BE2C (cell line): ENCODE measurements at regions not wholly inside any gene's neighbourhood (a gene's known extent, or its start where the extent isn't known, plus 50 kb on each side); places are given as distances from the start of the nearest gene placed in this dataset.

Experiments
- DNase-seq: peaks from one replicate; pipeline ENCODE4 v3.0.0-alpha.2; 2020
- H3K27me3 ChIP-seq: fragments of 250-450 bp; sonication (Bioruptor Pico); 2 replicates; pipeline ENCODE4 v1.5.1; 2020; ENCODE audit warnings: mild to moderate bottlenecking
- H3K36me3 ChIP-seq: fragments of 250-450 bp; sonication (Bioruptor Pico); 2 replicates; pipeline ENCODE4 v1.5.1; 2020; ENCODE audit warnings: mild to moderate bottlenecking
- H3K4me1 ChIP-seq: fragments of 250-450 bp; sonication (Bioruptor Pico); 2 replicates; pipeline ENCODE4 v1.5.1; 2020
- H3K4me3 ChIP-seq: 2 replicates; pipeline ENCODE4 v1.5.1; 2011; ENCODE audit warnings: low read depth, low read length
- H3K9me3 ChIP-seq: fragments of 250-450 bp; sonication (Bioruptor Pico); 2 replicates; pipeline ENCODE4 v1.5.1; 2020
- CTCF ChIP-seq: IDR thresholded peaks from 2 replicates; pipeline ENCODE4 v1.5.1; 2012; ENCODE audit warnings: mild to moderate bottlenecking, low read depth, low read length

- DNase-seq, result no peak
These were observed 118.3 kb upstream of the NEDD4L start for GRCh38 chr18:57925706-57926105.

GRCh38 chr18:57923611-57924010 is 120.4 kb upstream of the NEDD4L start:
- H3K4me1 ChIP-seq, result no peaks in the 10 kb centered on the region
- TF ChIP-seq CTCF, result no peak
- no peaks in the 10 kb centered on the region for H3K27me3 ChIP-seq
- H3K4me3 ChIP-seq, result no peak overlapping the region
- H3K36me3 ChIP-seq, result no peaks in the 10 kb centered on the region
- no peak for DNase-seq
- H3K9me3 ChIP-seq, result no peaks in the 10 kb centered on the region

More at GRCh38 chr18:57925706-57926105, 118.3 kb upstream of the NEDD4L start:
- Histone ChIP-seq H3K9me3 (no peaks in the 10 kb centered on the region), H3K27me3 (no peaks in the 10 kb centered on the region), H3K4me1 (no peaks in the 10 kb centered on the region), H3K4me3 (no peak overlapping the region), H3K36me3 (no peaks in the 10 kb centered on the region)
- TF ChIP-seq CTCF, result no peak

- no peaks in the 10 kb centered on the region for H3K27me3 ChIP-seq
- H3K4me1 ChIP-seq, result no peaks in the 10 kb centered on the region
- no peak overlapping the region for H3K4me3 ChIP-seq
- H3K9me3 ChIP-seq, result no peaks in the 10 kb centered on the region
- TF ChIP-seq CTCF, result no peak
- no peak for DNase-seq
- no peaks in the 10 kb centered on the region for H3K36me3 ChIP-seq
These were observed 119.8 kb upstream of the ATP8B1 start for GRCh38 chr18:57922885-57923284.

- H3K36me3 ChIP-seq, result no peaks in the 10 kb centered on the region
- H3K9me3 ChIP-seq, result no peaks in the 10 kb centered on the region
- H3K4me1 ChIP-seq, result no peaks in the 10 kb centered on the region
- no peaks in the 10 kb centered on the region for H3K27me3 ChIP-seq
- H3K4me3 ChIP-seq, result no peak overlapping the region
- no peak for DNase-seq
- TF ChIP-seq CTCF, result no peak
These were observed 118.6 kb upstream of the ATP8B1 start for GRCh38 chr18:57921708-57922107.

- H3K9me3 ChIP-seq, result no peaks in the 10 kb centered on the region
- H3K27me3 ChIP-seq, result no peaks in the 10 kb centered on the region
- no peak overlapping the region for H3K4me3 ChIP-seq
- TF ChIP-seq CTCF, result no peak
- no peak for DNase-seq
- H3K4me1 ChIP-seq, result no peaks in the 10 kb centered on the region
- no peaks in the 10 kb centered on the region for H3K36me3 ChIP-seq
These were observed 116.9 kb upstream of the ATP8B1 start for GRCh38 chr18:57920036-57920435.

- no peaks in the 10 kb centered on the region for H3K9me3 ChIP-seq
- no peak overlapping the region for H3K4me3 ChIP-seq
- no peaks in the 10 kb centered on the region for H3K36me3 ChIP-seq
- no peak for DNase-seq
- no peaks in the 10 kb centered on the region for H3K27me3 ChIP-seq
- no peaks in the 10 kb centered on the region for H3K4me1 ChIP-seq
- no peak for TF ChIP-seq CTCF
These were observed 115.5 kb upstream of the ATP8B1 start for GRCh38 chr18:57918601-57919000.
